H1 (cell line): ENCODE measurements at regions not wholly inside any gene's neighbourhood (a gene's known extent, or its start where the extent isn't known, plus 50 kb on each side); places are given as distances from the start of the nearest gene placed in this dataset.
A peak's percentile ranks its signal among the peaks of the same experiment; 100 is the strongest.

ENCODE experiments used
- CTCF ChIA-PET: fragments of 300-600 bp; sonication (Branson Sonifier 250); formaldehyde crosslinking; loops from one replicate; lab custom pipeline; 2021; ENCODE audit not compliant: partially characterized antibody; lab: Charles Lee
- POLR2A ChIA-PET: fragments of 300-600 bp; sonication (Branson Sonifier 250); formaldehyde crosslinking; loops from one replicate; lab custom pipeline; 2021; ENCODE audit warnings: inconsistent platforms; ENCODE audit not compliant: partially characterized antibody; lab: Charles Lee
- DNase-seq, 2 experiments: peaks; one replicate each; pipeline versions ENCODE4 v3.0.0 to v3.0.0-alpha.2; 2010 to 2022; ENCODE audit warnings: low spot score in 2 of 2, low read depth in 1 of 2, mixed read lengths in 1 of 2
- FAIRE-seq: peaks from 2 replicates; lab custom pipeline; 2011; peaks lifted over from hg19 to GRCh38; lab: Jason Lieb, UNC
- H2AFZ ChIP-seq: 2 replicates; pipeline ENCODE4 v1.8.1; 2012; ENCODE audit warnings: low read length, inconsistent platforms
- H2AK5ac ChIP-seq: 2 replicates; pipeline ENCODE4 v1.6.1; 2013; ENCODE audit warnings: low read depth, low read length
- H2BK120ac ChIP-seq: replicated peaks from 2 replicates; pipeline ENCODE3; 2013; ENCODE audit warnings: low read depth, low read length, inconsistent platforms
- H2BK12ac ChIP-seq: 2 replicates; pipeline ENCODE4 v1.6.1; 2013; ENCODE audit warnings: low read depth, low read length
- H2BK15ac ChIP-seq: 2 replicates; pipeline ENCODE4 v1.6.1; 2013; ENCODE audit warnings: low read length
- H2BK20ac ChIP-seq: 2 replicates; pipeline ENCODE4 v1.6.1; 2013; ENCODE audit warnings: low read length
- H2BK5ac ChIP-seq: 2 replicates; pipeline ENCODE4 v1.6.1; 2013; ENCODE audit warnings: low read depth, low read length
- H3K14ac ChIP-seq: 2 replicates; pipeline ENCODE4 v1.6.1; 2013; ENCODE audit warnings: inconsistent platforms; ENCODE audit not compliant: insufficient read length
- H3K18ac ChIP-seq: 2 replicates; pipeline ENCODE4 v1.6.1; 2013; ENCODE audit warnings: low read length; ENCODE audit errors: extremely low read depth
- H3K23ac ChIP-seq: 2 replicates; pipeline ENCODE4 v1.6.1; 2013; ENCODE audit warnings: inconsistent platforms; ENCODE audit not compliant: insufficient read length
- H3K23me2 ChIP-seq: 2 replicates; pipeline ENCODE4 v1.6.1; 2013; ENCODE audit warnings: low read depth, low read length
- H3K27ac ChIP-seq: 2 replicates; pipeline ENCODE4 v1.6.1; 2011; ENCODE audit warnings: low read depth, low read length, inconsistent platforms
- H3K27me3 ChIP-seq, 4 experiments: replicated peaks in 1 of 4; 1 replicate in 1 of 4; 2 replicates in 3 of 4; pipeline versions ENCODE4 v1.6.1 to v1.8.1; 2011 to 2013; ENCODE audit warnings: low read length in 3 of 4, mild to moderate bottlenecking in 3 of 4, inconsistent platforms in 2 of 4, mixed read lengths in 2 of 4, moderate library complexity in 1 of 4; ENCODE audit not compliant: control insufficient read depth in 3 of 4, insufficient read depth in 3 of 4; ENCODE audit errors: extremely low read depth in 1 of 4
- H3K36me3 ChIP-seq, 4 experiments: 2 replicates each; pipeline versions ENCODE4 v1.6.1 to v1.8.1; 2011 to 2013; ENCODE audit warnings: mild to moderate bottlenecking in 4 of 4, low read length in 3 of 4, moderate library complexity in 2 of 4, control low read depth in 1 of 4, inconsistent platforms in 1 of 4; ENCODE audit not compliant: insufficient read depth in 4 of 4, control insufficient read depth in 2 of 4
- H3K4ac ChIP-seq: replicated peaks from 2 replicates; pipeline ENCODE3; 2013; ENCODE audit warnings: low read length, low read depth, mixed read lengths, inconsistent platforms; ENCODE audit not compliant: insufficient read length
- H3K4me1 ChIP-seq, 4 experiments: replicated peaks in 1 of 4; 1 replicate in 1 of 4; 2 replicates in 3 of 4; pipeline versions ENCODE4 v1.6.1 to v1.8.1; 2011 to 2013; ENCODE audit warnings: low read length in 3 of 4, inconsistent platforms in 2 of 4, mixed read lengths in 1 of 4; ENCODE audit not compliant: insufficient read depth in 4 of 4, control insufficient read depth in 3 of 4
- H3K4me2 ChIP-seq, 2 experiments: 2 replicates each; pipeline versions ENCODE4 v1.6.1 to v1.8.1; 2011 to 2013; ENCODE audit warnings: low read depth in 2 of 2, low read length in 2 of 2, control low read depth in 1 of 2, inconsistent platforms in 1 of 2, mild to moderate bottlenecking in 1 of 2; ENCODE audit not compliant: insufficient read depth in 1 of 2
- H3K4me3 ChIP-seq, 4 experiments: fragments of 200-600, 300-600 bp in 1 of 4; sonication (generic), shearing (Covaris generic), sonication (Bioruptor Twin) in 1 of 4; 2 replicates each; pipeline versions ENCODE4 v1.5.1 to v1.8.1; 2011 to 2016; ENCODE audit warnings: low read length in 4 of 4, low read depth in 3 of 4, control low read depth in 2 of 4, inconsistent platforms in 2 of 4, mild to moderate bottlenecking in 2 of 4, mixed read lengths in 1 of 4, moderate library complexity in 1 of 4; ENCODE audit not compliant: insufficient read depth in 2 of 4; ENCODE audit errors: extremely low read depth in 1 of 4
- H3K56ac ChIP-seq: replicated peaks from 2 replicates; pipeline ENCODE3; 2013; ENCODE audit warnings: low read depth, mild to moderate bottlenecking, mixed read lengths, low read length, inconsistent platforms; ENCODE audit not compliant: insufficient read length
- H3K79me1 ChIP-seq: 2 replicates; pipeline ENCODE4 v1.6.1; 2013; ENCODE audit warnings: low read depth, low read length, control low read depth
- H3K79me2 ChIP-seq, 2 experiments: 2 replicates each; pipeline versions ENCODE4 v1.6.1 to v1.8.1; 2012 to 2013; ENCODE audit warnings: low read length in 2 of 2, mild to moderate bottlenecking in 2 of 2, inconsistent platforms in 1 of 2; ENCODE audit not compliant: insufficient read depth in 2 of 2, control insufficient read depth in 1 of 2
- H3K9ac ChIP-seq, 4 experiments: replicated peaks in 1 of 4; 1 replicate in 1 of 4; 2 replicates in 3 of 4; pipeline versions ENCODE4 v1.6.1 to v1.8.1; 2011 to 2013; ENCODE audit warnings: low read depth in 3 of 4, low read length in 3 of 4, control low read depth in 2 of 4, mild to moderate bottlenecking in 2 of 4, moderate library complexity in 2 of 4, inconsistent platforms in 1 of 4; ENCODE audit errors: extremely low read depth in 1 of 4
- H3K9me3 ChIP-seq, 2 experiments: 2 replicates each; pipeline versions ENCODE4 v1.6.1 to v1.8.1; 2012 to 2013; ENCODE audit warnings: mild to moderate bottlenecking in 2 of 2, moderate library complexity in 2 of 2, control low read depth in 1 of 2, inconsistent platforms in 1 of 2, low read depth in 1 of 2, low read length in 1 of 2, mixed read lengths in 1 of 2; ENCODE audit not compliant: insufficient read depth in 2 of 2
- H4K20me1 ChIP-seq, 2 experiments: replicated peaks in 1 of 2; 2 replicates each; pipeline versions ENCODE3 to v1.8.1; 2011 to 2013; ENCODE audit warnings: inconsistent platforms in 2 of 2, low read length in 2 of 2, mild to moderate bottlenecking in 1 of 2; ENCODE audit not compliant: insufficient read depth in 2 of 2, control insufficient read depth in 1 of 2
- H4K5ac ChIP-seq: 2 replicates; pipeline ENCODE4 v1.6.1; 2013; ENCODE audit warnings: low read length, low read depth, mixed read lengths, inconsistent platforms; ENCODE audit not compliant: insufficient read length
- H4K8ac ChIP-seq: 2 replicates; pipeline ENCODE4 v1.8.0; 2013; ENCODE audit warnings: mild to moderate bottlenecking, moderate library complexity, low read length, inconsistent platforms; ENCODE audit not compliant: insufficient read depth; ENCODE audit errors: extremely low read depth
- H4K91ac ChIP-seq: replicated peaks from 2 replicates; pipeline ENCODE3; 2013; ENCODE audit warnings: low read length, mixed read lengths, inconsistent platforms; ENCODE audit not compliant: insufficient read length
- BRCA1 ChIP-seq: IDR thresholded peaks from 2 replicates; pipeline ENCODE4 v1.6.1; 2012; ENCODE audit warnings: low read depth, low read length, improper control_type of control experiment
- CHD1 ChIP-seq: IDR thresholded peaks from 2 replicates; pipeline ENCODE4 v1.6.1; 2012; ENCODE audit warnings: low read depth, low read length, improper control_type of control experiment
- CHD2 ChIP-seq: IDR thresholded peaks from 2 replicates; pipeline ENCODE4 v1.6.1; 2012; ENCODE audit warnings: low read length, improper control_type of control experiment
- EZH2 ChIP-seq: fragments of 200-600 bp; sonication (generic); IDR thresholded peaks from 2 replicates; pipeline ENCODE4 v1.7.1; 2012; ENCODE audit warnings: low read depth, mild to moderate bottlenecking, moderate library complexity, low read length, inconsistent platforms; ENCODE audit not compliant: severe bottlenecking
- HDAC2 ChIP-seq, 2 experiments: fragments of 300-600 bp in 1 of 2; sonication (generic) in 1 of 2; IDR thresholded peaks; 2 replicates each; pipeline ENCODE4 v1.6.1; 2011 to 2012; ENCODE audit warnings: low read depth in 2 of 2, low read length in 2 of 2, mild to moderate bottlenecking in 2 of 2, moderate library complexity in 2 of 2, borderline replicate concordance in 1 of 2, inconsistent platforms in 1 of 2
- JUN ChIP-seq: IDR thresholded peaks from 2 replicates; pipeline ENCODE4 v1.6.1; 2011; ENCODE audit warnings: low read depth, mild to moderate bottlenecking, improper control_type of control experiment, low read length
- JUND ChIP-seq: IDR thresholded peaks from 2 replicates; pipeline ENCODE4 v1.6.1; 2011; ENCODE audit warnings: mild to moderate bottlenecking, improper control_type of control experiment, low read length
- KDM1A ChIP-seq: fragments of 200-600, 300-600 bp; sonication (generic); IDR thresholded peaks from 2 replicates; pipeline ENCODE4 v1.7.1; 2016; ENCODE audit warnings: mild to moderate bottlenecking, low read length, borderline replicate concordance
- KDM5A ChIP-seq: fragments of 200-600 bp; IDR thresholded peaks from 2 replicates; pipeline ENCODE4 v1.7.1; 2012; ENCODE audit warnings: mild to moderate bottlenecking, low read length, inconsistent platforms, mixed read lengths
- POLR2AphosphoS5 ChIP-seq: IDR thresholded peaks from 2 replicates; pipeline ENCODE4 v1.6.1; 2011; ENCODE audit warnings: low read depth, low read length
- RAD21 ChIP-seq, 2 experiments: IDR thresholded peaks in 1 of 2; conservative IDR thresholded peaks in 1 of 2; 2 replicates each; pipeline ENCODE4 v1.6.1; 2011; ENCODE audit warnings: low read depth in 2 of 2, low read length in 2 of 2, improper control_type of control experiment in 1 of 2, inconsistent platforms in 1 of 2, mild to moderate bottlenecking in 1 of 2, moderate library complexity in 1 of 2
- SUZ12 ChIP-seq: fragments of 200-600 bp; sonication (generic); IDR thresholded peaks from 2 replicates; pipeline ENCODE4 v1.6.1; 2012; ENCODE audit warnings: mild to moderate bottlenecking, inconsistent platforms, low read length, moderate library complexity, mixed read lengths
- TEAD4 ChIP-seq: IDR thresholded peaks from 2 replicates; pipeline ENCODE4 v1.6.1; 2012; ENCODE audit warnings: low read depth, low read length, inconsistent platforms, mixed read lengths
- WGBS, 2 experiments: shearing (Covaris generic) in 1 of 2; methylation state at CpG; one replicate each; pipeline versions ENCODE4 v1.1.6 to v1.1.7; 2013 to 2015; ENCODE audit warnings: low lambda C conversion rate in 2 of 2, mixed read lengths in 2 of 2, inconsistent platforms in 1 of 2, low coverage in 1 of 2, missing lambda C conversion rate in 1 of 2; ENCODE audit not compliant: insufficient replicate concordance in 2 of 2, insufficient coverage in 1 of 2, insufficient read length in 1 of 2; ENCODE audit errors: extremely low coverage in 1 of 2, missing lambda C conversion rate in 1 of 2; 5-methylcytosine and 5-hydroxymethylcytosine counted together
- TF ChIP-seq, protein P1 (sequence below): IDR thresholded peaks from 2 replicates; pipeline ENCODE4 v1.6.1; 2012; ENCODE audit warnings: inconsistent platforms

DNA sequence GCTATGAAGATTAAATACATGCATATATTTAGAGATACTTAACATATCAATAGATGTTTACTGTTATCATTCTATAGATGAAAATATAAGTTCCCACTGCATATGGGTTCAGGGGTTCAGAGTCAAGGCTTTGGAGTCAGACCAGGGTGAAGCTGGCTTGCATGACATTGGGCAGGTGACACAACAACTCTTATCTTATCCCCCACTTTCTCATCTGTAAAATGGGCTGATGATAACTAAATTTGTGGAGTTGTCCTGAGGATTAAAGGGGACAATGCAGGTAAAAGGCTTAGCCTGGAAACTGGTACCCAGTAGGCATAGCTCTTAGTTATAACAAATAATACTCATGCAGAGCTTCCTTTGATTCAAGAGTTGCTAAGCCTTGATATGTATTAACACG is 72.6 kb upstream of the BRINP1 start:
- DNase-seq, result no peak
- H2BK12ac ChIP-seq, result no peak overlapping the region
- H2BK5ac ChIP-seq, result no peak overlapping the region
- no peak overlapping the region for H3K56ac ChIP-seq
- no peaks in the 10 kb centered on the region for H3K36me3 ChIP-seq
- no peak for FAIRE-seq
- no peak overlapping the region for H3K4ac ChIP-seq
- H2BK20ac ChIP-seq, result no peak overlapping the region
- H2AFZ ChIP-seq, result no peak overlapping the region
- CTCF ChIA-PET, result interaction anchor here (1.2 to 1.4 kb wide), 3 partner anchors 66 to 114 kb away, joined by 3 to 4 read pairs (median 3); no protein-coding TSS in a partner anchor
- no peak overlapping the region for H4K5ac ChIP-seq
- no peak overlapping the region for H2BK15ac ChIP-seq
- H2AK5ac ChIP-seq, result no peak overlapping the region
- H3K27ac ChIP-seq, result no peak overlapping the region
- no peak overlapping the region for H3K14ac ChIP-seq
- no peaks in the 10 kb centered on the region for H3K9me3 ChIP-seq
- H3K9ac ChIP-seq, result no peak overlapping the region
- H4K20me1 ChIP-seq, result no peaks in the 10 kb centered on the region
- peak overlapping the region in 1 of 2 experiments; percentile 47; a peak in 1 of 4 replicates for H3K4me2 ChIP-seq
- no peak overlapping the region for H4K8ac ChIP-seq
- H3K4me1 ChIP-seq, result peaks cover 3 to 17% (median 6%) of the 10 kb centered on the region in 4 experiments; a peak in 6 of 7 replicates
- no peak overlapping the region for H3K23ac ChIP-seq
- no peak overlapping the region for H3K4me3 ChIP-seq
- H4K91ac ChIP-seq, result no peak overlapping the region
- peaks cover 0 to 2% (median 0%) of the 10 kb centered on the region in 4 experiments; a peak in 2 of 7 replicates for H3K27me3 ChIP-seq
- WGBS, 2 experiments, result 90% methylated on average over 1 of the region's 1 CpG; no CpG with 5 or more reads in 1 of the 2 experiments
- no peaks in the 10 kb centered on the region for H3K79me1 ChIP-seq
- POLR2A ChIA-PET, result no interaction called here
- H2BK120ac ChIP-seq, result no peak overlapping the region
- no peaks in the 10 kb centered on the region for H3K79me2 ChIP-seq
- no peaks in the 10 kb centered on the region for H3K23me2 ChIP-seq
- H3K18ac ChIP-seq, result no peak overlapping the region
- no peak for TF ChIP-seq CHD1
- no peak for TF ChIP-seq BRCA1
- TF ChIP-seq RAD21 (IDR thresholded peaks at IDR 0.05 in 1 of 2, conservative IDR thresholded peaks at IDR 0.05 in 1 of 2; ENCODE audit: low read depth in 2 of 2, low read length in 2 of 2), result no peak
- no peak for TF ChIP-seq JUND
- TF ChIP-seq JUN, result no peak
- TF ChIP-seq POLR2AphosphoS5, result no peak
- no peak for TF ChIP-seq CHD2
- TF ChIP-seq KDM5A, result no peak
- TF ChIP-seq SUZ12, result no peak
- peak; percentile 99 for TF ChIP-seq KDM1A
- TF ChIP-seq, protein P1, sequence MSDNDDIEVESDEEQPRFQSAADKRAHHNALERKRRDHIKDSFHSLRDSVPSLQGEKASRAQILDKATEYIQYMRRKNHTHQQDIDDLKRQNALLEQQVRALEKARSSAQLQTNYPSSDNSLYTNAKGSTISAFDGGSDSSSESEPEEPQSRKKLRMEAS, result no peak
- peak in 1 of 2 experiments; percentile 99; a peak in 1 of 4 replicates for TF ChIP-seq HDAC2 (IDR thresholded peaks at IDR 0.05; ENCODE audit: borderline replicate concordance in 1 of 2, low read depth in 2 of 2, low read length in 2 of 2)
- TF ChIP-seq EZH2, result no peak
- TF ChIP-seq TEAD4, result no peak
